ENCODE measurements at regions not wholly inside any gene's neighbourhood (a gene's known extent, or its start where the extent isn't known, plus 50 kb on each side); places are given as distances from the start of the nearest gene placed in this dataset.

DNA sequence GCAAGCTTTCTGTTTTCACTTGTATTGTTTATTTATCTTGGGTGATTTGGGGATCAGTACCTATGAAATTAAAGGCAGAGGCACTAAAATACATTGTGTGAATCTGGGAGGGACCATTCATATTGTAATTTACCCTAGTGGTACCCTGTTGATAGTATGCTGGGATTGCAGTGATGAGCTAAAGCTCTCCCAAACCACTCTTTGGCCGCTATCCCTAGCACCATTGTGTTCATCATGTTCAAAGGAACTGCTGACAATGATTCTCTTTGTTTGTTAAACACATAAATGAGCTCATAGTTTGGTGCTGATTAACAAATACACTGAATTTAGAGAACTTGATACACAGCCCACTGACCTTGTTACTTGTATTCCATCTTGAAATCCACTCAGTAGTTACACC, 1469.8 kb downstream of the CDH11 start:
- TF ChIP-seq, protein P1, sequence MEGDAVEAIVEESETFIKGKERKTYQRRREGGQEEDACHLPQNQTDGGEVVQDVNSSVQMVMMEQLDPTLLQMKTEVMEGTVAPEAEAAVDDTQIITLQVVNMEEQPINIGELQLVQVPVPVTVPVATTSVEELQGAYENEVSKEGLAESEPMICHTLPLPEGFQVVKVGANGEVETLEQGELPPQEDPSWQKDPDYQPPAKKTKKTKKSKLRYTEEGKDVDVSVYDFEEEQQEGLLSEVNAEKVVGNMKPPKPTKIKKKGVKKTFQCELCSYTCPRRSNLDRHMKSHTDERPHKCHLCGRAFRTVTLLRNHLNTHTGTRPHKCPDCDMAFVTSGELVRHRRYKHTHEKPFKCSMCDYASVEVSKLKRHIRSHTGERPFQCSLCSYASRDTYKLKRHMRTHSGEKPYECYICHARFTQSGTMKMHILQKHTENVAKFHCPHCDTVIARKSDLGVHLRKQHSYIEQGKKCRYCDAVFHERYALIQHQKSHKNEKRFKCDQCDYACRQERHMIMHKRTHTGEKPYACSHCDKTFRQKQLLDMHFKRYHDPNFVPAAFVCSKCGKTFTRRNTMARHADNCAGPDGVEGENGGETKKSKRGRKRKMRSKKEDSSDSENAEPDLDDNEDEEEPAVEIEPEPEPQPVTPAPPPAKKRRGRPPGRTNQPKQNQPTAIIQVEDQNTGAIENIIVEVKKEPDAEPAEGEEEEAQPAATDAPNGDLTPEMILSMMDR (IDR thresholded peaks at IDR 0.05; ENCODE audit: insufficient read depth, low read length): no peak
- TF ChIP-seq, protein P2, sequence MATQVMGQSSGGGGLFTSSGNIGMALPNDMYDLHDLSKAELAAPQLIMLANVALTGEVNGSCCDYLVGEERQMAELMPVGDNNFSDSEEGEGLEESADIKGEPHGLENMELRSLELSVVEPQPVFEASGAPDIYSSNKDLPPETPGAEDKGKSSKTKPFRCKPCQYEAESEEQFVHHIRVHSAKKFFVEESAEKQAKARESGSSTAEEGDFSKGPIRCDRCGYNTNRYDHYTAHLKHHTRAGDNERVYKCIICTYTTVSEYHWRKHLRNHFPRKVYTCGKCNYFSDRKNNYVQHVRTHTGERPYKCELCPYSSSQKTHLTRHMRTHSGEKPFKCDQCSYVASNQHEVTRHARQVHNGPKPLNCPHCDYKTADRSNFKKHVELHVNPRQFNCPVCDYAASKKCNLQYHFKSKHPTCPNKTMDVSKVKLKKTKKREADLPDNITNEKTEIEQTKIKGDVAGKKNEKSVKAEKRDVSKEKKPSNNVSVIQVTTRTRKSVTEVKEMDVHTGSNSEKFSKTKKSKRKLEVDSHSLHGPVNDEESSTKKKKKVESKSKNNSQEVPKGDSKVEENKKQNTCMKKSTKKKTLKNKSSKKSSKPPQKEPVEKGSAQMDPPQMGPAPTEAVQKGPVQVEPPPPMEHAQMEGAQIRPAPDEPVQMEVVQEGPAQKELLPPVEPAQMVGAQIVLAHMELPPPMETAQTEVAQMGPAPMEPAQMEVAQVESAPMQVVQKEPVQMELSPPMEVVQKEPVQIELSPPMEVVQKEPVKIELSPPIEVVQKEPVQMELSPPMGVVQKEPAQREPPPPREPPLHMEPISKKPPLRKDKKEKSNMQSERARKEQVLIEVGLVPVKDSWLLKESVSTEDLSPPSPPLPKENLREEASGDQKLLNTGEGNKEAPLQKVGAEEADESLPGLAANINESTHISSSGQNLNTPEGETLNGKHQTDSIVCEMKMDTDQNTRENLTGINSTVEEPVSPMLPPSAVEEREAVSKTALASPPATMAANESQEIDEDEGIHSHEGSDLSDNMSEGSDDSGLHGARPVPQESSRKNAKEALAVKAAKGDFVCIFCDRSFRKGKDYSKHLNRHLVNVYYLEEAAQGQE (IDR thresholded peaks at IDR 0.05; ENCODE audit: insufficient replicate concordance, low read depth): no peak
- no peak for TF ChIP-seq GABPA (IDR thresholded peaks at IDR 0.05; ENCODE audit: low read depth)

Measured in HL-60 (cell line).